Body of pancreas (tissue), 4 donors: ENCODE measurements at regions not wholly inside any gene's neighbourhood (a gene's known extent, or its start where the extent isn't known, plus 50 kb on each side); places are given as distances from the start of the nearest gene placed in this dataset.

ENCODE experiments used
- ATAC-seq: fragments of 150-250 bp; one replicate; pipeline ENCODE4 v1.9.1; 2016
- DNase-seq, 4 donors: peaks; one replicate each; pipeline ENCODE4 v3.0.0-alpha.2; 2019
- H3K27ac ChIP-seq, 4 donors: fragments of 200-600 bp; sonication (generic); 1 replicate in 3 of 4; 2 replicates in 1 of 4; pipeline versions ENCODE4 v1.5.1 to v1.6.1; 2016 to 2019; ENCODE audit warnings: mild to moderate bottlenecking in 1 of 4, mixed read lengths in 1 of 4, moderate library complexity in 1 of 4
- H3K27me3 ChIP-seq, 2 donors: fragments of 200-600 bp; sonication (generic); one replicate each; pipeline ENCODE4 v1.6.0; 2016; ENCODE audit warnings: mild to moderate bottlenecking in 1 of 2
- H3K36me3 ChIP-seq, 2 donors: fragments of 200-600 bp; sonication (generic); replicated peaks in 1 of 2; 2 replicates each; pipeline ENCODE4 v1.5.1; 2016; ENCODE audit warnings: low read depth in 2 of 2; ENCODE audit not compliant: insufficient read depth in 1 of 2
- H3K4me1 ChIP-seq: fragments of 200-600 bp; sonication (generic); one replicate; pipeline ENCODE4 v1.6.0; 2016
- H3K4me3 ChIP-seq, 2 donors: fragments of 200-600 bp; sonication (generic); 1 replicate in 1 of 2; 2 replicates in 1 of 2; pipeline ENCODE4 v1.5.1; 2016 to 2019
- H3K9me3 ChIP-seq, 3 donors: fragments of 200-600 bp; sonication (generic); 1 replicate in 2 of 3; 2 replicates in 1 of 3; pipeline ENCODE4 v1.5.1; 2016
- POLR2A ChIP-seq, 3 donors: fragments of 450-650 bp; IDR thresholded peaks; one replicate each; pipeline ENCODE4 v1.6.1; 2016; ENCODE audit warnings: antibody characterized with exemption in 3 of 3, mild to moderate bottlenecking in 2 of 3
- WGBS, 2 donors: methylation state at CpG; one replicate each; pipeline ENCODE4 v1.1.5; 2017; 5-methylcytosine and 5-hydroxymethylcytosine counted together
- intact Hi-C: fragments of 100-400 bp; cut with DNase I; formaldehyde crosslinking; loops from one replicate; pipeline ENCODE4 v1.15.1; 2023
- TF ChIP-seq, protein P1 (sequence below), 7 experiments: fragments of 450-650 bp in 4 of 7; fragments of 200-600 bp in 3 of 7; sonication (generic) in 3 of 7; IDR thresholded peaks; one replicate each; pipeline ENCODE4 v1.5.1; 2016 to 2019; ENCODE audit warnings: antibody characterized with exemption in 7 of 7

DNA sequence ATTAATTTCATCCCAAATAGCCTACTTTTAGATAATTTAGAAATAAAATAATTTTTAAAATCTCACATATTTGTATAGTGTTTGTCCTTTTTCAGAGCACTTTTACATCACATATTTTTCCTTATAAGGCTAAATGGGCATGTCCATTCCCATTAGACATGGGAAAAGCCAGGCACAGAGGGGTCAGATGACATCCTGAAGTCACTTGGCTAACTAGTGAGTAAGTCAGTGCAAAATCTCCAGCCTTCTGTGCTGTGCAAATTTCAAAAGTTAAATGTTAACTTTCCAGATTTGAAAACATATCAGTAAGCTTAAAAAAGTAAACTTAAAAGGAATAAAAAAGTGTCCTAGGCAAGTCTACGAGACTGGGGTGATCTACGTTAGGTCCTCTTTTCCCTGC is 117.4 kb downstream of the EMP1 start:
- no peak for TF ChIP-seq POLR2A (IDR thresholded peaks at IDR 0.05)
- TF ChIP-seq, protein P1, sequence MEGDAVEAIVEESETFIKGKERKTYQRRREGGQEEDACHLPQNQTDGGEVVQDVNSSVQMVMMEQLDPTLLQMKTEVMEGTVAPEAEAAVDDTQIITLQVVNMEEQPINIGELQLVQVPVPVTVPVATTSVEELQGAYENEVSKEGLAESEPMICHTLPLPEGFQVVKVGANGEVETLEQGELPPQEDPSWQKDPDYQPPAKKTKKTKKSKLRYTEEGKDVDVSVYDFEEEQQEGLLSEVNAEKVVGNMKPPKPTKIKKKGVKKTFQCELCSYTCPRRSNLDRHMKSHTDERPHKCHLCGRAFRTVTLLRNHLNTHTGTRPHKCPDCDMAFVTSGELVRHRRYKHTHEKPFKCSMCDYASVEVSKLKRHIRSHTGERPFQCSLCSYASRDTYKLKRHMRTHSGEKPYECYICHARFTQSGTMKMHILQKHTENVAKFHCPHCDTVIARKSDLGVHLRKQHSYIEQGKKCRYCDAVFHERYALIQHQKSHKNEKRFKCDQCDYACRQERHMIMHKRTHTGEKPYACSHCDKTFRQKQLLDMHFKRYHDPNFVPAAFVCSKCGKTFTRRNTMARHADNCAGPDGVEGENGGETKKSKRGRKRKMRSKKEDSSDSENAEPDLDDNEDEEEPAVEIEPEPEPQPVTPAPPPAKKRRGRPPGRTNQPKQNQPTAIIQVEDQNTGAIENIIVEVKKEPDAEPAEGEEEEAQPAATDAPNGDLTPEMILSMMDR (IDR thresholded peaks at IDR 0.05): no peak
- no peak overlapping the region for H3K27ac ChIP-seq
- no peak for DNase-seq
- peaks cover 0 to 9% (median 0%) of the 10 kb centered on the region in 3 donors for H3K9me3 ChIP-seq
- 22 to 28% methylated on average over 2 of the region's 2 CpGs for WGBS, 2 donors
- intact Hi-C loops: no loop called here
- no peaks in the 10 kb centered on the region for H3K27me3 ChIP-seq
- H3K4me3 ChIP-seq: no peak overlapping the region
- ATAC-seq: no peak
- no peaks in the 10 kb centered on the region for H3K4me1 ChIP-seq
- no peaks in the 10 kb centered on the region for H3K36me3 ChIP-seq

- DNase-seq (no peak), ATAC-seq (no peak)
- Histone ChIP-seq H3K4me3 (no peak overlapping the region), H3K27ac (no peak overlapping the region), H3K9me3 (peaks cover 0 to 2% (median 0%) of the 10 kb centered on the region in 3 donors), H3K36me3 (no peaks in the 10 kb centered on the region), H3K27me3 (no peaks in the 10 kb centered on the region), H3K4me1 (no peaks in the 10 kb centered on the region)
- intact Hi-C loops: no loop called here
- TF ChIP-seq, protein P1 (IDR thresholded peaks at IDR 0.05): no peak
- no peak for TF ChIP-seq POLR2A (IDR thresholded peaks at IDR 0.05)
- WGBS, 2 donors: 41 to 52% methylated on average over 4 of the region's 4 CpGs
Measured at GRCh38 chr12:13311551-13311950, 115.0 kb downstream of the EMP1 start.

GRCh38 chr12:13307143-13307816 is 110.8 kb downstream of the EMP1 start:
- H3K27ac ChIP-seq: no peak overlapping the region
- H3K4me1 ChIP-seq: no peaks in the 10 kb centered on the region
- H3K4me3 ChIP-seq: no peak overlapping the region
- no peaks in the 10 kb centered on the region for H3K27me3 ChIP-seq
- H3K9me3 ChIP-seq: no peaks in the 10 kb centered on the region
- H3K36me3 ChIP-seq: no peaks in the 10 kb centered on the region
- WGBS, 2 donors: 46 to 51% methylated on average over 4 of the region's 4 CpGs
- intact Hi-C loops: no loop called here
- DNase-seq: no peak
- TF ChIP-seq, protein P1 (IDR thresholded peaks at IDR 0.05): no peak
- TF ChIP-seq POLR2A (IDR thresholded peaks at IDR 0.05): no peak
- ATAC-seq: no peak

- no peaks in the 10 kb centered on the region for H3K4me1 ChIP-seq
- no peak overlapping the region for H3K4me3 ChIP-seq
- no peaks in the 10 kb centered on the region for H3K9me3 ChIP-seq
- intact Hi-C loops: no loop called here
- 66 to 76% methylated on average over 2 of the region's 2 CpGs for WGBS, 2 donors
- no peaks in the 10 kb centered on the region for H3K36me3 ChIP-seq
- ATAC-seq: no peak
- TF ChIP-seq, protein P1 (IDR thresholded peaks at IDR 0.05): no peak
- no peak for TF ChIP-seq POLR2A (IDR thresholded peaks at IDR 0.05)
- H3K27me3 ChIP-seq: no peaks in the 10 kb centered on the region
- H3K27ac ChIP-seq: no peak overlapping the region
- no peak for DNase-seq
Measured at GRCh38 chr12:13304924-13305323, 108.4 kb downstream of the EMP1 start.

- WGBS, 2 donors: 53 to 64% methylated on average over 1 of the region's 1 CpG
- Histone ChIP-seq H3K27ac (no peak overlapping the region), H3K9me3 (no peaks in the 10 kb centered on the region), H3K36me3 (no peaks in the 10 kb centered on the region), H3K27me3 (no peaks in the 10 kb centered on the region), H3K4me3 (no peak overlapping the region), H3K4me1 (no peaks in the 10 kb centered on the region)
- DNase-seq (no peak), ATAC-seq (no peak)
- TF ChIP-seq, protein P1 (IDR thresholded peaks at IDR 0.05): no peak
- TF ChIP-seq POLR2A (IDR thresholded peaks at IDR 0.05): no peak
- intact Hi-C loops: no loop called here
Measured at GRCh38 chr12:13299457-13299856, 102.9 kb downstream of the EMP1 start.
